Keratinocyte (primary cell): ENCODE measurements at regions not wholly inside any gene's neighbourhood (a gene's known extent, or its start where the extent isn't known, plus 50 kb on each side); places are given as distances from the start of the nearest gene placed in this dataset.

ENCODE experiments used
- DNase-seq: peaks from one replicate; pipeline ENCODE4 v3.0.0-alpha.2; 2011; ENCODE audit warnings: low read depth, missing footprints, low spot score
- FAIRE-seq: peaks from 2 replicates; lab custom pipeline; 2011; peaks lifted over from hg19 to GRCh38; lab: Jason Lieb, UNC
- H2AFZ ChIP-seq: 2 replicates; pipeline ENCODE4 v1.6.0; 2012; ENCODE audit warnings: low read length, control low read depth, inconsistent platforms; ENCODE audit not compliant: control insufficient read depth
- H3K27ac ChIP-seq: 2 replicates; pipeline ENCODE4 v1.5.1; 2011; ENCODE audit warnings: low read length; ENCODE audit not compliant: control insufficient read depth, insufficient read depth
- H3K27me3 ChIP-seq: 3 replicates; pipeline ENCODE4 v1.6.0; 2011; ENCODE audit warnings: low read length; ENCODE audit not compliant: control insufficient read depth, insufficient read depth; ENCODE audit errors: extremely low read depth
- H3K36me3 ChIP-seq, 2 experiments: 2 replicates in 1 of 2; 3 replicates in 1 of 2; pipeline ENCODE4 v1.5.1; 2011; ENCODE audit warnings: low read length in 2 of 2, mild to moderate bottlenecking in 1 of 2; ENCODE audit not compliant: control insufficient read depth in 2 of 2, insufficient read depth in 2 of 2; ENCODE audit errors: extremely low read depth in 1 of 2
- H3K4me1 ChIP-seq: 3 replicates; pipeline ENCODE4 v1.5.1; 2011; ENCODE audit warnings: low read length; ENCODE audit not compliant: control insufficient read depth, insufficient read depth; ENCODE audit errors: extremely low read depth
- H3K4me2 ChIP-seq: 3 replicates; pipeline ENCODE4 v1.6.0; 2011; ENCODE audit warnings: low read depth, low read length; ENCODE audit not compliant: control insufficient read depth, insufficient read depth; ENCODE audit errors: extremely low read depth
- H3K4me3 ChIP-seq, 3 experiments: fragments of 200-600 bp in 1 of 3; sonication (generic) in 1 of 3; 2 replicates in 2 of 3; 3 replicates in 1 of 3; pipeline ENCODE4 v1.5.1; 2011 to 2016; ENCODE audit warnings: low read length in 3 of 3, mild to moderate bottlenecking in 3 of 3, control low read depth in 2 of 3, inconsistent platforms in 1 of 3, low read depth in 1 of 3, mixed read lengths in 1 of 3, mixed run types in 1 of 3, moderate library complexity in 1 of 3; ENCODE audit not compliant: control insufficient read depth in 2 of 3, insufficient read depth in 2 of 3; ENCODE audit errors: extremely low read depth in 1 of 3
- H3K79me2 ChIP-seq: 2 replicates; pipeline ENCODE4 v1.6.0; 2012; ENCODE audit warnings: low read length; ENCODE audit not compliant: control insufficient read depth, insufficient read depth
- H3K9ac ChIP-seq: 3 replicates; pipeline ENCODE4 v1.6.0; 2011; ENCODE audit warnings: low read length; ENCODE audit not compliant: control insufficient read depth, insufficient read depth; ENCODE audit errors: extremely low read depth
- H3K9me1 ChIP-seq: 3 replicates; pipeline ENCODE4 v1.6.0; 2011; ENCODE audit warnings: low read length; ENCODE audit not compliant: control insufficient read depth, insufficient read depth; ENCODE audit errors: extremely low read depth
- H3K9me3 ChIP-seq: 2 replicates; pipeline ENCODE4 v1.5.1; 2012; ENCODE audit warnings: low read depth, low read length; ENCODE audit not compliant: control insufficient read depth
- H4K20me1 ChIP-seq: 3 replicates; pipeline ENCODE4 v1.6.0; 2011; ENCODE audit warnings: low read length; ENCODE audit not compliant: control insufficient read depth, insufficient read depth; ENCODE audit errors: extremely low read depth
- EZH2 ChIP-seq: IDR thresholded peaks from one replicate; pipeline ENCODE4 v1.6.1; 2012; ENCODE audit warnings: inconsistent platforms, mild to moderate bottlenecking, low read length, moderate library complexity
- dilution Hi-C: fragments of 300-500 bp; cut with MboI; formaldehyde crosslinking; loops from one replicate; pipeline ENCODE4 v1.7.0; 2020; ENCODE audit warnings: low sequenced_read_pairs; ENCODE audit not compliant: extremely low pct_ligation_motif_present
- TF ChIP-seq, protein P1 (sequence below), 3 experiments: IDR thresholded peaks in 1 of 3; conservative IDR thresholded peaks in 1 of 3; optimal IDR thresholded peaks in 1 of 3; 2 replicates in 2 of 3; 3 replicates in 1 of 3; pipeline versions ENCODE3 to v1.5.1; 2011; ENCODE audit warnings: low read length in 3 of 3, mild to moderate bottlenecking in 3 of 3, moderate library complexity in 2 of 3, control low read depth in 1 of 3, inconsistent platforms in 1 of 3; ENCODE audit not compliant: insufficient read depth in 2 of 3; ENCODE audit errors: extremely low read depth in 1 of 3

DNA sequence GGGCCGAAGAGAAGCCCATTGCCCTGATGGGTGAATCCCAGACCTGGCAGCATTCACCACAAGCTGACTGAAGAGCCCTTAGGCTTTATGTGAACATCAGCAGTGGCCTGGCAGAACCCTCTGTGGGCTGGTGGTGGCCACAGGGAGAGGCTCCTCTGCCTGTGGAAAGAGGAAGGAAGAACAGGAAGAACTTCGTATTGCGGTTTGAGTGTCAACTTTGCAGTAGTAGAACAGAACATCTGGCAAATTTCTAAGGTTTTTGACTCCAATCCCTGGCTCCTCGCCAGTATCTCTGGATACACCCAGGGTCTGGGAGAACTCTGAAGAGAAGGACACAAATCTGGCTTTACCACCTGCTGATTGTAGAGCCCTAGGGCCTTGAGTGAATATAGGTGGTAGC is 356.4 kb upstream of the GRAMD2B start:
- Histone ChIP-seq H2AFZ (no peak overlapping the region), H3K4me3 (no peak overlapping the region), H3K27me3 (no peaks in the 10 kb centered on the region), H3K4me1 (no peaks in the 10 kb centered on the region), H3K36me3 (no peaks in the 10 kb centered on the region), H3K4me2 (no peak overlapping the region), H3K9ac (no peak overlapping the region), H3K9me1 (no peaks in the 10 kb centered on the region), H3K79me2 (no peaks in the 10 kb centered on the region), H4K20me1 (no peaks in the 10 kb centered on the region), H3K9me3 (no peaks in the 10 kb centered on the region), H3K27ac (no peak overlapping the region)
- dilution Hi-C loops = no loop called here
- TF ChIP-seq EZH2 = no peak
- TF ChIP-seq, protein P1, sequence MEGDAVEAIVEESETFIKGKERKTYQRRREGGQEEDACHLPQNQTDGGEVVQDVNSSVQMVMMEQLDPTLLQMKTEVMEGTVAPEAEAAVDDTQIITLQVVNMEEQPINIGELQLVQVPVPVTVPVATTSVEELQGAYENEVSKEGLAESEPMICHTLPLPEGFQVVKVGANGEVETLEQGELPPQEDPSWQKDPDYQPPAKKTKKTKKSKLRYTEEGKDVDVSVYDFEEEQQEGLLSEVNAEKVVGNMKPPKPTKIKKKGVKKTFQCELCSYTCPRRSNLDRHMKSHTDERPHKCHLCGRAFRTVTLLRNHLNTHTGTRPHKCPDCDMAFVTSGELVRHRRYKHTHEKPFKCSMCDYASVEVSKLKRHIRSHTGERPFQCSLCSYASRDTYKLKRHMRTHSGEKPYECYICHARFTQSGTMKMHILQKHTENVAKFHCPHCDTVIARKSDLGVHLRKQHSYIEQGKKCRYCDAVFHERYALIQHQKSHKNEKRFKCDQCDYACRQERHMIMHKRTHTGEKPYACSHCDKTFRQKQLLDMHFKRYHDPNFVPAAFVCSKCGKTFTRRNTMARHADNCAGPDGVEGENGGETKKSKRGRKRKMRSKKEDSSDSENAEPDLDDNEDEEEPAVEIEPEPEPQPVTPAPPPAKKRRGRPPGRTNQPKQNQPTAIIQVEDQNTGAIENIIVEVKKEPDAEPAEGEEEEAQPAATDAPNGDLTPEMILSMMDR (optimal IDR thresholded peaks at IDR 0.05 in 1 of 3, IDR thresholded peaks at IDR 0.05 in 1 of 3, conservative IDR thresholded peaks at IDR 0.05 in 1 of 3; ENCODE audit: extremely low read depth in 1 of 3, insufficient read depth in 2 of 3, low read length in 3 of 3) = no peak
- DNase-seq (no peak), FAIRE-seq (no peak)

DNA sequence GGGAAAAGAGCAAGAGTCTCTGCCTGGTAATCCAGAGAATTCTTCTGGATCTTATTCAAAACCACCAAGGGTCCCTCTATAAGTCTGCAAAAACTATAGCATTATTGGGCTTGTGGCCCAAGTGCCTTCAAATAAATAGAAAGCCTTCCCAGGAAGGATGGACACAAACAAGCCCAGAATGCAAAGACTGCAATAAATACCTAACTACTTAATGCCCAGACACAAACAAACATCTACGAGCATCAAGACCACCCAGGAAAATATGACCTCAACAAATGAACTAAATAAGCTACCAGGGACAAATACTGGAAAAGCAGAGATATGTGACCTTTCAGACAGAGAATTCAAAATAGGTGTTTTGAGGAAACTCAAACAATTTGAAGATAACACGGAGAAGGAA is 355.8 kb upstream of the GRAMD2B start:
- dilution Hi-C loops = no loop called here
- H3K36me3 ChIP-seq = no peaks in the 10 kb centered on the region
- H3K9ac ChIP-seq = no peak overlapping the region
- DNase-seq (no peak), FAIRE-seq (no peak)
- no peaks in the 10 kb centered on the region for H3K9me1 ChIP-seq
- H3K79me2 ChIP-seq = no peaks in the 10 kb centered on the region
- H3K27me3 ChIP-seq = no peaks in the 10 kb centered on the region
- H2AFZ ChIP-seq = no peak overlapping the region
- no peak overlapping the region for H3K27ac ChIP-seq
- H3K4me1 ChIP-seq = no peaks in the 10 kb centered on the region
- TF ChIP-seq, protein P1 (optimal IDR thresholded peaks at IDR 0.05 in 1 of 3, IDR thresholded peaks at IDR 0.05 in 1 of 3, conservative IDR thresholded peaks at IDR 0.05 in 1 of 3; ENCODE audit: extremely low read depth in 1 of 3, insufficient read depth in 2 of 3, low read length in 3 of 3) = no peak
- TF ChIP-seq EZH2 = no peak
- H3K9me3 ChIP-seq = no peaks in the 10 kb centered on the region
- no peak overlapping the region for H3K4me3 ChIP-seq
- no peak overlapping the region for H3K4me2 ChIP-seq
- H4K20me1 ChIP-seq = no peaks in the 10 kb centered on the region
